GM23338 (cell line): ENCODE measurements at regions not wholly inside any gene's neighbourhood (a gene's known extent, or its start where the extent isn't known, plus 50 kb on each side); places are given as distances from the start of the nearest gene placed in this dataset.

Source experiments
- ATAC-seq: fragments of 200-7000 bp; cut with Tn5 transposase; 3 replicates; pipeline ENCODE4 v1.9.1; 2020
- DNase-seq: peaks from one replicate; pipeline ENCODE4 v3.0.0-alpha.2; 2015; ENCODE audit warnings: low spot score
- H2AFZ ChIP-seq: fragments of 200-600 bp; sonication (generic); 2 replicates; pipeline ENCODE4 v1.8.0; 2016; ENCODE audit warnings: antibody characterized with exemption, mild to moderate bottlenecking, moderate library complexity
- H3F3A ChIP-seq: fragments of 200-600 bp; sonication (generic); replicated peaks from 2 replicates; pipeline ENCODE4 v1.8.0; 2017; ENCODE audit warnings: antibody characterized with exemption, mixed run types, low read depth
- H3K27ac ChIP-seq: fragments of 200-600 bp; sonication (generic); 2 replicates; pipeline ENCODE4 v1.6.1; 2016; ENCODE audit warnings: low read depth
- H3K27me3 ChIP-seq: fragments of 200-600 bp; sonication (generic); 2 replicates; pipeline ENCODE4 v1.8.0; 2016; ENCODE audit warnings: mild to moderate bottlenecking, mixed run types, moderate library complexity; ENCODE audit not compliant: insufficient read depth
- H3K36me3 ChIP-seq: fragments of 200-600 bp; sonication (generic); 2 replicates; pipeline ENCODE4 v1.8.0; 2016; ENCODE audit warnings: mild to moderate bottlenecking; ENCODE audit not compliant: insufficient read depth
- H3K4me1 ChIP-seq: fragments of 200-600 bp; sonication (generic); 2 replicates; pipeline ENCODE4 v1.8.0; 2016; ENCODE audit warnings: mild to moderate bottlenecking, moderate library complexity; ENCODE audit not compliant: insufficient read depth
- H3K4me2 ChIP-seq: fragments of 200-600 bp; sonication (generic); 2 replicates; pipeline ENCODE4 v1.7.1; 2017; ENCODE audit warnings: mixed run types
- H3K4me3 ChIP-seq: fragments of 200-600 bp; sonication (generic); 2 replicates; pipeline ENCODE4 v1.6.1; 2016; ENCODE audit warnings: mixed run types
- H3K79me2 ChIP-seq: fragments of 200-600 bp; sonication (generic); replicated peaks from 2 replicates; pipeline ENCODE4 v1.8.0; 2017; ENCODE audit warnings: mild to moderate bottlenecking; ENCODE audit not compliant: insufficient read depth
- H3K9me2 ChIP-seq: fragments of 200-600 bp; sonication (generic); 2 replicates; pipeline ENCODE4 v1.8.0; 2017; ENCODE audit not compliant: insufficient read depth
- H4K20me1 ChIP-seq: fragments of 200-600 bp; sonication (generic); replicated peaks from 2 replicates; pipeline ENCODE4 v1.8.0; 2017; ENCODE audit warnings: mild to moderate bottlenecking; ENCODE audit not compliant: insufficient read depth
- H3K27ac Mint-ChIP-seq: 2 replicates; pipeline ENCODE4 v1.8.0; 2020; ENCODE audit warnings: inconsistent platforms, mild to moderate bottlenecking, moderate library complexity, mixed read lengths
- H3K27me3 Mint-ChIP-seq: 3 replicates; pipeline ENCODE4 v1.8.0; 2022; ENCODE audit warnings: low read depth, mild to moderate bottlenecking, moderate library complexity, mixed read lengths, inconsistent platforms; ENCODE audit not compliant: insufficient read depth, poor library complexity
- H3K36me3 Mint-ChIP-seq: 3 replicates; pipeline ENCODE4 v1.8.0; 2021; ENCODE audit warnings: low read depth, mild to moderate bottlenecking, inconsistent platforms, moderate library complexity, mixed read lengths
- H3K4me1 Mint-ChIP-seq: 3 replicates; pipeline ENCODE4 v1.8.0; 2020; ENCODE audit warnings: mild to moderate bottlenecking, inconsistent platforms, mixed read lengths
- H3K4me3 Mint-ChIP-seq: 3 replicates; pipeline ENCODE4 v1.8.0; 2021; ENCODE audit warnings: moderate library complexity, mild to moderate bottlenecking, inconsistent platforms, mixed read lengths
- H3K9me3 Mint-ChIP-seq: 3 replicates; pipeline ENCODE4 v1.8.0; 2020; ENCODE audit warnings: moderate library complexity, mild to moderate bottlenecking, inconsistent platforms, mixed read lengths
- CREB1 ChIP-seq: fragments of 250-450 bp; sonication (Bioruptor Pico); IDR thresholded peaks from 2 replicates; pipeline ENCODE4 v1.5.0; 2020; ENCODE audit warnings: low read depth, mild to moderate bottlenecking, moderate library complexity
- EZH2phosphoT487 ChIP-seq: fragments of 200-600 bp; sonication (generic); IDR thresholded peaks from one replicate; pipeline ENCODE4 v1.8.1; 2018; ENCODE audit warnings: antibody characterized with exemption; ENCODE audit not compliant: unreplicated experiment
- POLR2AphosphoS5 ChIP-seq: IDR thresholded peaks from 2 replicates; pipeline ENCODE4 v1.6.1; 2016; ENCODE audit warnings: antibody characterized with exemption, low read depth
- ZNF114 ChIP-seq: fragments of 250-450 bp; sonication (Bioruptor Pico); IDR thresholded peaks from 2 replicates; pipeline ENCODE4 v1.5.0; 2020; ENCODE audit warnings: mild to moderate bottlenecking, moderate library complexity
- ZNF331 ChIP-seq: fragments of 250-450 bp; sonication (Bioruptor Pico); IDR thresholded peaks from 2 replicates; pipeline ENCODE4 v1.5.0; 2020; ENCODE audit warnings: low read depth, mild to moderate bottlenecking, moderate library complexity
- TF ChIP-seq, protein P1 (sequence below): fragments of 250-450 bp; sonication (Bioruptor Pico); IDR thresholded peaks from 2 replicates; pipeline ENCODE4 v1.5.0; 2020; ENCODE audit warnings: mild to moderate bottlenecking, moderate library complexity
- TF ChIP-seq, protein P2 (sequence below), 2 experiments: fragments of 200-600 bp in 1 of 2; sonication (generic) in 1 of 2; conservative IDR thresholded peaks; 2 replicates each; pipeline versions ENCODE4 v1.5.1 to v1.6.1; 2016 to 2017; ENCODE audit warnings: antibody characterized with exemption in 2 of 2, low read depth in 2 of 2, mild to moderate bottlenecking in 2 of 2, moderate library complexity in 1 of 2

DNA sequence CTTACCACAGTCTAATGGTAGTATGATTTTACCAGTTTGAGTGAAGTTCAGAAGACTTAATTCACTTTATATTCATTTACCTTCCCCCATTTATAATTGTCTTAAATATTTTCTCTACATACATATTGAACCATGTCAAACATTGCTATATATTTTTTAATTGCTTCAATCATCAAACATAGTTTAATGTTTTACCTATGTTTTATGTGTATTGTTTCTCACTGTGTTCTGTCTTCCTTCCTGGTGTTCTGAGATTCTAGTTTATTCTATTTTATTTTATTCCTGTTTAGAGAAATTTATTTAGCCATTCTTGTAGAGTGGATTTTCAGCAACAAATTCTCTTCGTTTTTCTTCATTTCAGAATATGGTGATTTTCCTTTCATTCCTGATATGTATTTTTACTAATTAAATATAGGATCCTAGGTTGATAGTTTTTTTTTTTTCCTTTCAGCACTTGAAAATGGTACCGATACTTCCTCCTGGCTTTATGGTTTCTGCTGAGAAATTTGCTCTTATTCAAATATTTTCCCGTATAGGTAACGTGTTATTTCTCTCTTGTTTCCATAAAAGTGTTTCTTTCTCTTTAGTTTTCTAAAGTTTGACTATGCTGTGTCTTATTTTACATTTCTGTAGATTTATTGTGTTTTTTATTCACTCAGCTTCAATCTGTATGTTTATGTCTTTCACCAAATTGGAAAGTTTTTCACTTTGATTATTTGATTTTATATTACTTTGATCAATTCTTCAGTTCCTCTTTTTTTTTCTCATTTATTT is 201.8 kb upstream of the AGR3 start (continued):
- TF ChIP-seq, protein P1, sequence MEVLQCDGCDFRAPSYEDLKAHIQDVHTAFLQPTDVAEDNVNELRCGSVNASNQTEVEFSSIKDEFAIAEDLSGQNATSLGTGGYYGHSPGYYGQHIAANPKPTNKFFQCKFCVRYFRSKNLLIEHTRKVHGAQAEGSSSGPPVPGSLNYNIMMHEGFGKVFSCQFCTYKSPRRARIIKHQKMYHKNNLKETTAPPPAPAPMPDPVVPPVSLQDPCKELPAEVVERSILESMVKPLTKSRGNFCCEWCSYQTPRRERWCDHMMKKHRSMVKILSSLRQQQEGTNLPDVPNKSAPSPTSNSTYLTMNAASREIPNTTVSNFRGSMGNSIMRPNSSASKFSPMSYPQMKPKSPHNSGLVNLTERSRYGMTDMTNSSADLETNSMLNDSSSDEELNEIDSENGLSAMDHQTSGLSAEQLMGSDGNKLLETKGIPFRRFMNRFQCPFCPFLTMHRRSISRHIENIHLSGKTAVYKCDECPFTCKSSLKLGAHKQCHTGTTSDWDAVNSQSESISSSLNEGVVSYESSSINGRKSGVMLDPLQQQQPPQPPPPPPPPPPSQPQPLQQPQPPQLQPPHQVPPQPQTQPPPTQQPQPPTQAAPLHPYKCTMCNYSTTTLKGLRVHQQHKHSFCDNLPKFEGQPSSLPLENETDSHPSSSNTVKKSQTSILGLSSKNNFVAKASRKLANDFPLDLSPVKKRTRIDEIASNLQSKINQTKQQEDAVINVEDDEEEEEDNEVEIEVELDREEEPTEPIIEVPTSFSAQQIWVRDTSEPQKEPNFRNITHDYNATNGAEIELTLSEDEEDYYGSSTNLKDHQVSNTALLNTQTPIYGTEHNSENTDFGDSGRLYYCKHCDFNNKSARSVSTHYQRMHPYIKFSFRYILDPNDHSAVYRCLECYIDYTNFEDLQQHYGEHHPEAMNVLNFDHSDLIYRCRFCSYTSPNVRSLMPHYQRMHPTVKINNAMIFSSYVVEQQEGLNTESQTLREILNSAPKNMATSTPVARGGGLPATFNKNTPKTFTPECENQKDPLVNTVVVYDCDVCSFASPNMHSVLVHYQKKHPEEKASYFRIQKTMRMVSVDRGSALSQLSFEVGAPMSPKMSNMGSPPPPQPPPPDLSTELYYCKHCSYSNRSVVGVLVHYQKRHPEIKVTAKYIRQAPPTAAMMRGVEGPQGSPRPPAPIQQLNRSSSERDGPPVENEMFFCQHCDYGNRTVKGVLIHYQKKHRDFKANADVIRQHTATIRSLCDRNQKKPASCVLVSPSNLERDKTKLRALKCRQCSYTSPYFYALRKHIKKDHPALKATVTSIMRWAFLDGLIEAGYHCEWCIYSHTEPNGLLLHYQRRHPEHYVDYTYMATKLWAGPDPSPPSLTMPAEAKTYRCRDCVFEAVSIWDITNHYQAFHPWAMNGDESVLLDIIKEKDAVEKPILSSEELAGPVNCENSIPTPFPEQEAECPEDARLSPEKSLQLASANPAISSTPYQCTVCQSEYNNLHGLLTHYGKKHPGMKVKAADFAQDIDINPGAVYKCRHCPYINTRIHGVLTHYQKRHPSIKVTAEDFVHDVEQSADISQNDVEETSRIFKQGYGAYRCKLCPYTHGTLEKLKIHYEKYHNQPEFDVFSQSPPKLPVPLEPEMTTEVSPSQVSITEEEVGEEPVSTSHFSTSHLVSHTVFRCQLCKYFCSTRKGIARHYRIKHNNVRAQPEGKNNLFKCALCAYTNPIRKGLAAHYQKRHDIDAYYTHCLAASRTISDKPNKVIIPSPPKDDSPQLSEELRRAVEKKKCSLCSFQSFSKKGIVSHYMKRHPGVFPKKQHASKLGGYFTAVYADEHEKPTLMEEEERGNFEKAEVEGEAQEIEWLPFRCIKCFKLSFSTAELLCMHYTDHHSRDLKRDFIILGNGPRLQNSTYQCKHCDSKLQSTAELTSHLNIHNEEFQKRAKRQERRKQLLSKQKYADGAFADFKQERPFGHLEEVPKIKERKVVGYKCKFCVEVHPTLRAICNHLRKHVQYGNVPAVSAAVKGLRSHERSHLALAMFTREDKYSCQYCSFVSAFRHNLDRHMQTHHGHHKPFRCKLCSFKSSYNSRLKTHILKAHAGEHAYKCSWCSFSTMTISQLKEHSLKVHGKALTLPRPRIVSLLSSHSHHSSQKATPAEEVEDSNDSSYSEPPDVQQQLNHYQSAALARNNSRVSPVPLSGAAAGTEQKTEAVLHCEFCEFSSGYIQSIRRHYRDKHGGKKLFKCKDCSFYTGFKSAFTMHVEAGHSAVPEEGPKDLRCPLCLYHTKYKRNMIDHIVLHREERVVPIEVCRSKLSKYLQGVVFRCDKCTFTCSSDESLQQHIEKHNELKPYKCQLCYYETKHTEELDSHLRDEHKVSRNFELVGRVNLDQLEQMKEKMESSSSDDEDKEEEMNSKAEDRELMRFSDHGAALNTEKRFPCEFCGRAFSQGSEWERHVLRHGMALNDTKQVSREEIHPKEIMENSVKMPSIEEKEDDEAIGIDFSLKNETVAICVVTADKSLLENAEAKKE (CRISPR knock-in tag): no peak

DNA sequence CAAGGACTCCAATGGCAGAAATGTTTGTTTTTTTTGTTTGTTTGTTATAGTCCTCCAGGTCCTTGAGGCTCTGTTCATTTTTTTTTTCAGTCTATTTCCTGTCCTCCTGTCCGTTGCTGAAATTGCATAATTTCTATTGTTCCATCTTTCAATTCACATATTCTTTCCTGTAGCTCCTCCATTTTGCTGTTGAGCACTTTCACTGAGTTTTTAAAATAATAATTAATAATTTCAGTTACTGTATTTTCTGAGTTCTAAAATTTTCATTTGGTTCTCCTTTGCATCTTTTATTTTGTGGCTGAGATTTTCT is 202.3 kb upstream of the AGR3 start:
- no peaks in the 10 kb centered on the region for H3K4me1 Mint-ChIP-seq
- no peaks in the 10 kb centered on the region for H3K27me3 ChIP-seq
- no peaks in the 10 kb centered on the region for H4K20me1 ChIP-seq
- H2AFZ ChIP-seq: no peak overlapping the region
- H3F3A ChIP-seq: no peaks in the 10 kb centered on the region
- DNase-seq: no peak
- no peak overlapping the region for H3K4me3 Mint-ChIP-seq
- H3K9me3 Mint-ChIP-seq: no peaks in the 10 kb centered on the region
- no peaks in the 10 kb centered on the region for H3K4me1 ChIP-seq
- 0 out of 2 replicates have a peak, but pooled peaks cover under 1% of the 10 kb centered on the region for H3K9me2 ChIP-seq
- no peaks in the 10 kb centered on the region for H3K27me3 Mint-ChIP-seq
- no peaks in the 10 kb centered on the region for H3K36me3 ChIP-seq
- H3K27ac Mint-ChIP-seq: no peak overlapping the region
- H3K4me2 ChIP-seq: no peak overlapping the region
- H3K36me3 Mint-ChIP-seq: no peaks in the 10 kb centered on the region
- ATAC-seq: no peak
- no peaks in the 10 kb centered on the region for H3K79me2 ChIP-seq
- H3K27ac ChIP-seq: no peak overlapping the region
- no peak overlapping the region for H3K4me3 ChIP-seq
- TF ChIP-seq, protein P1 (CRISPR knock-in tag): no peak
- TF ChIP-seq ZNF331 (CRISPR knock-in tag): no peak
- TF ChIP-seq ZNF114 (CRISPR knock-in tag): no peak
- TF ChIP-seq, protein P2, sequence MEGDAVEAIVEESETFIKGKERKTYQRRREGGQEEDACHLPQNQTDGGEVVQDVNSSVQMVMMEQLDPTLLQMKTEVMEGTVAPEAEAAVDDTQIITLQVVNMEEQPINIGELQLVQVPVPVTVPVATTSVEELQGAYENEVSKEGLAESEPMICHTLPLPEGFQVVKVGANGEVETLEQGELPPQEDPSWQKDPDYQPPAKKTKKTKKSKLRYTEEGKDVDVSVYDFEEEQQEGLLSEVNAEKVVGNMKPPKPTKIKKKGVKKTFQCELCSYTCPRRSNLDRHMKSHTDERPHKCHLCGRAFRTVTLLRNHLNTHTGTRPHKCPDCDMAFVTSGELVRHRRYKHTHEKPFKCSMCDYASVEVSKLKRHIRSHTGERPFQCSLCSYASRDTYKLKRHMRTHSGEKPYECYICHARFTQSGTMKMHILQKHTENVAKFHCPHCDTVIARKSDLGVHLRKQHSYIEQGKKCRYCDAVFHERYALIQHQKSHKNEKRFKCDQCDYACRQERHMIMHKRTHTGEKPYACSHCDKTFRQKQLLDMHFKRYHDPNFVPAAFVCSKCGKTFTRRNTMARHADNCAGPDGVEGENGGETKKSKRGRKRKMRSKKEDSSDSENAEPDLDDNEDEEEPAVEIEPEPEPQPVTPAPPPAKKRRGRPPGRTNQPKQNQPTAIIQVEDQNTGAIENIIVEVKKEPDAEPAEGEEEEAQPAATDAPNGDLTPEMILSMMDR (conservative IDR thresholded peaks at IDR 0.05; ENCODE audit: low read depth in 2 of 2): no peak
- no peak for TF ChIP-seq CREB1
- TF ChIP-seq EZH2phosphoT487: no peak
- no peak for TF ChIP-seq POLR2AphosphoS5
